ENCODE measurements at regions not wholly inside any gene's neighbourhood (a gene's known extent, or its start where the extent isn't known, plus 50 kb on each side); places are given as distances from the start of the nearest gene placed in this dataset.

DNA sequence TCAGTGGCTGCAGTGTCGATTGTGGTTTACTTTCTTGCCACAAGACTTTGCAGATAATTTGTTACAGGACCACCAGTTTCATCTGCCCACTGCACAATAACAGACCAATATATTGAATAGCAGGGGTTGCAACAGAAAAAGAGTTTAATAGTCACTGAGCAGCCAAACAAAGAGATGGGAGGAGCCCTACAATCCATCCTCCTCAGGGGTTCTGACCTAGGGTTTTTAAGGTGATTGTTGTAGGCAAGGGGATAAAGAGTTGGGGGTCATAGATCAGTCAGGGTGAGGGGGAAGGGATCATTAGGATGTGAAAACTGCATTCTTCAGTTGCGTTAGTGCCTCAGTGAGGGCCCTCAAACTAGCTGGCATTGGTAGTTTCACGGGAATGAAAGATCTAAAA is 110.7 kb upstream of the OLFM3 start:
- Histone ChIP-seq H3K4me1 (ENCODE audit: control insufficient read depth in 1 of 2, insufficient read depth in 2 of 2, low read depth in 1 of 2, low read length in 1 of 2) (no peaks in the 10 kb centered on the region; a peak in 1 of 4 replicates), H3K4me3 (ENCODE audit: low read depth in 2 of 2, low read length in 1 of 2) (no peak overlapping the region), H3K9me3 (no peaks in the 10 kb centered on the region), H2AFZ (ENCODE audit: low read depth) (no peak overlapping the region), H3F3A (replicated peaks; ENCODE audit: insufficient read depth) (no peaks in the 10 kb centered on the region), H3K79me2 (ENCODE audit: insufficient read depth) (no peaks in the 10 kb centered on the region), H3K4me2 (no peak overlapping the region), H3K27ac (ENCODE audit: low read depth in 2 of 2, low read length in 1 of 2) (no peak overlapping the region), H3K9ac (no peak overlapping the region), H4K20me1 (ENCODE audit: insufficient read depth) (no peaks in the 10 kb centered on the region), H3K36me3 (replicated peaks in 1 of 2; ENCODE audit: control insufficient read depth in 1 of 2, insufficient read depth in 2 of 2, low read length in 1 of 2) (no peaks in the 10 kb centered on the region), H3K9me2 (no peaks in the 10 kb centered on the region), H3K27me3 (ENCODE audit: insufficient read depth) (no peaks in the 10 kb centered on the region)
- TF ChIP-seq, protein P1, sequence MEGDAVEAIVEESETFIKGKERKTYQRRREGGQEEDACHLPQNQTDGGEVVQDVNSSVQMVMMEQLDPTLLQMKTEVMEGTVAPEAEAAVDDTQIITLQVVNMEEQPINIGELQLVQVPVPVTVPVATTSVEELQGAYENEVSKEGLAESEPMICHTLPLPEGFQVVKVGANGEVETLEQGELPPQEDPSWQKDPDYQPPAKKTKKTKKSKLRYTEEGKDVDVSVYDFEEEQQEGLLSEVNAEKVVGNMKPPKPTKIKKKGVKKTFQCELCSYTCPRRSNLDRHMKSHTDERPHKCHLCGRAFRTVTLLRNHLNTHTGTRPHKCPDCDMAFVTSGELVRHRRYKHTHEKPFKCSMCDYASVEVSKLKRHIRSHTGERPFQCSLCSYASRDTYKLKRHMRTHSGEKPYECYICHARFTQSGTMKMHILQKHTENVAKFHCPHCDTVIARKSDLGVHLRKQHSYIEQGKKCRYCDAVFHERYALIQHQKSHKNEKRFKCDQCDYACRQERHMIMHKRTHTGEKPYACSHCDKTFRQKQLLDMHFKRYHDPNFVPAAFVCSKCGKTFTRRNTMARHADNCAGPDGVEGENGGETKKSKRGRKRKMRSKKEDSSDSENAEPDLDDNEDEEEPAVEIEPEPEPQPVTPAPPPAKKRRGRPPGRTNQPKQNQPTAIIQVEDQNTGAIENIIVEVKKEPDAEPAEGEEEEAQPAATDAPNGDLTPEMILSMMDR (IDR thresholded peaks at IDR 0.05): no peak
- no peak for TF ChIP-seq TAF1 (IDR thresholded peaks at IDR 0.05; ENCODE audit: borderline replicate concordance, low read depth, low read length)
- no peak for TF ChIP-seq YY1 (IDR thresholded peaks at IDR 0.05; ENCODE audit: low read depth)
- no peak for TF ChIP-seq GABPA (IDR thresholded peaks at IDR 0.05; ENCODE audit: low read depth)
- no peak for TF ChIP-seq NFIC (IDR thresholded peaks at IDR 0.05; ENCODE audit: borderline replicate concordance)
- no peak for TF ChIP-seq ELF1 (IDR thresholded peaks at IDR 0.05)
- no peak for TF ChIP-seq RFX5 (IDR thresholded peaks at IDR 0.05; ENCODE audit: low read length)
- no peak for TF ChIP-seq CHD2 (IDR thresholded peaks at IDR 0.05; ENCODE audit: low read length, partially characterized antibody)
- no peak for TF ChIP-seq FOXJ3 (CRISPR knock-in tag; IDR thresholded peaks at IDR 0.05)
- no peak for TF ChIP-seq FOSL2 (IDR thresholded peaks at IDR 0.05; ENCODE audit: borderline replicate concordance, low read depth)
- TF ChIP-seq, protein P2, sequence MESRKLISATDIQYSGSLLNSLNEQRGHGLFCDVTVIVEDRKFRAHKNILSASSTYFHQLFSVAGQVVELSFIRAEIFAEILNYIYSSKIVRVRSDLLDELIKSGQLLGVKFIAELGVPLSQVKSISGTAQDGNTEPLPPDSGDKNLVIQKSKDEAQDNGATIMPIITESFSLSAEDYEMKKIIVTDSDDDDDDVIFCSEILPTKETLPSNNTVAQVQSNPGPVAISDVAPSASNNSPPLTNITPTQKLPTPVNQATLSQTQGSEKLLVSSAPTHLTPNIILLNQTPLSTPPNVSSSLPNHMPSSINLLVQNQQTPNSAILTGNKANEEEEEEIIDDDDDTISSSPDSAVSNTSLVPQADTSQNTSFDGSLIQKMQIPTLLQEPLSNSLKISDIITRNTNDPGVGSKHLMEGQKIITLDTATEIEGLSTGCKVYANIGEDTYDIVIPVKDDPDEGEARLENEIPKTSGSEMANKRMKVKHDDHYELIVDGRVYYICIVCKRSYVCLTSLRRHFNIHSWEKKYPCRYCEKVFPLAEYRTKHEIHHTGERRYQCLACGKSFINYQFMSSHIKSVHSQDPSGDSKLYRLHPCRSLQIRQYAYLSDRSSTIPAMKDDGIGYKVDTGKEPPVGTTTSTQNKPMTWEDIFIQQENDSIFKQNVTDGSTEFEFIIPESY (IDR thresholded peaks at IDR 0.05; ENCODE audit: borderline replicate concordance, low read depth): no peak
- no peak for TF ChIP-seq GATA2 (CRISPR knock-in tag; IDR thresholded peaks at IDR 0.05)
- TF ChIP-seq TEAD4 (IDR thresholded peaks at IDR 0.05; ENCODE audit: borderline replicate concordance, insufficient read depth): no peak
- TF ChIP-seq, protein P3, sequence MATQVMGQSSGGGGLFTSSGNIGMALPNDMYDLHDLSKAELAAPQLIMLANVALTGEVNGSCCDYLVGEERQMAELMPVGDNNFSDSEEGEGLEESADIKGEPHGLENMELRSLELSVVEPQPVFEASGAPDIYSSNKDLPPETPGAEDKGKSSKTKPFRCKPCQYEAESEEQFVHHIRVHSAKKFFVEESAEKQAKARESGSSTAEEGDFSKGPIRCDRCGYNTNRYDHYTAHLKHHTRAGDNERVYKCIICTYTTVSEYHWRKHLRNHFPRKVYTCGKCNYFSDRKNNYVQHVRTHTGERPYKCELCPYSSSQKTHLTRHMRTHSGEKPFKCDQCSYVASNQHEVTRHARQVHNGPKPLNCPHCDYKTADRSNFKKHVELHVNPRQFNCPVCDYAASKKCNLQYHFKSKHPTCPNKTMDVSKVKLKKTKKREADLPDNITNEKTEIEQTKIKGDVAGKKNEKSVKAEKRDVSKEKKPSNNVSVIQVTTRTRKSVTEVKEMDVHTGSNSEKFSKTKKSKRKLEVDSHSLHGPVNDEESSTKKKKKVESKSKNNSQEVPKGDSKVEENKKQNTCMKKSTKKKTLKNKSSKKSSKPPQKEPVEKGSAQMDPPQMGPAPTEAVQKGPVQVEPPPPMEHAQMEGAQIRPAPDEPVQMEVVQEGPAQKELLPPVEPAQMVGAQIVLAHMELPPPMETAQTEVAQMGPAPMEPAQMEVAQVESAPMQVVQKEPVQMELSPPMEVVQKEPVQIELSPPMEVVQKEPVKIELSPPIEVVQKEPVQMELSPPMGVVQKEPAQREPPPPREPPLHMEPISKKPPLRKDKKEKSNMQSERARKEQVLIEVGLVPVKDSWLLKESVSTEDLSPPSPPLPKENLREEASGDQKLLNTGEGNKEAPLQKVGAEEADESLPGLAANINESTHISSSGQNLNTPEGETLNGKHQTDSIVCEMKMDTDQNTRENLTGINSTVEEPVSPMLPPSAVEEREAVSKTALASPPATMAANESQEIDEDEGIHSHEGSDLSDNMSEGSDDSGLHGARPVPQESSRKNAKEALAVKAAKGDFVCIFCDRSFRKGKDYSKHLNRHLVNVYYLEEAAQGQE (IDR thresholded peaks at IDR 0.05; ENCODE audit: low read depth, low read length): no peak
- no peak for TF ChIP-seq RCOR1 (IDR thresholded peaks at IDR 0.05; ENCODE audit: low read length)
- no peak for TF ChIP-seq SMC3 (IDR thresholded peaks at IDR 0.05; ENCODE audit: low read depth, low read length)
- 39% methylated on average over 3 of the region's 3 CpGs for WGBS (ENCODE audit: low lambda C conversion rate)
- ChIA-PET POLR2A (no interaction called here), CTCF (interaction anchor here (1.0 kb wide), 1 partner anchor 84 kb away, joined by 3 read pairs; no protein-coding TSS in a partner anchor)
- DNase-seq: no peak
